Tibial nerve (tissue), 3 donors: ENCODE measurements at regions not wholly inside any gene's neighbourhood (a gene's known extent, or its start where the extent isn't known, plus 50 kb on each side); places are given as distances from the start of the nearest gene placed in this dataset.

Source experiments
- EP300 ChIP-seq, 2 donors: sonication (generic); formaldehyde crosslinking; IDR thresholded peaks; one replicate each; pipeline ENCODE4 v1.6.1; 2017; ENCODE audit warnings: antibody characterized with exemption in 2 of 2, mild to moderate bottlenecking in 1 of 2
- POLR2A ChIP-seq, 2 donors: fragments of 450-650 bp; IDR thresholded peaks; one replicate each; pipeline ENCODE4 v1.6.1; 2017; ENCODE audit warnings: antibody characterized with exemption in 2 of 2, mild to moderate bottlenecking in 2 of 2, moderate library complexity in 2 of 2

- TF ChIP-seq EP300 (IDR thresholded peaks at IDR 0.05) = no peak
- TF ChIP-seq POLR2A (IDR thresholded peaks at IDR 0.05) = no peak
Observed at GRCh38 chr11:106286881-106287504, 209.5 kb downstream of the AASDHPPT start.
